ENCODE measurements at regions not wholly inside any gene's neighbourhood (a gene's known extent, or its start where the extent isn't known, plus 50 kb on each side); places are given as distances from the start of the nearest gene placed in this dataset.

DNA sequence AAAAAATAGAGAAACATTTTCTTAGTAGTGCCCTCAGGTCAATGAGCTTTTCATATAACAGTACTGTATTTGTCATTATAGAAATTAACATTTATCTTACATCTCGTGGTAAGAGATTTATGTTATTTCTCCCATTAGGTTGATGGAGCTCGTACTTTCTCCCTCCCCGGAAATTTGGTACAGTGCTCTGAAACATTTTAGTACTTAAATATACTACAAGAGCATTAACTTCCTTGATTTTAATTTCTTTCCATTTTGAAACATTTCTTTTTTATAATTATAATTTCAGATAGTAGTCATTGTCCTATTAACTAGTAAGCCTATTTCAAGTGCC, 205.4 kb downstream of the MBL2 start:
- TF ChIP-seq EZH2 (IDR thresholded peaks at IDR 0.05; ENCODE audit: borderline replicate concordance, insufficient read depth, low read length, poor library complexity, severe bottlenecking): no peak
- TF ChIP-seq SMC3 (conservative IDR thresholded peaks at IDR 0.05; ENCODE audit: poor library complexity): no peak
- no peak for TF ChIP-seq EP300 (conservative IDR thresholded peaks at IDR 0.05; ENCODE audit: poor library complexity, severe bottlenecking)
- TF ChIP-seq RAD21 (conservative IDR thresholded peaks at IDR 0.05): no peak
- TF ChIP-seq TAF1 (IDR thresholded peaks at IDR 0.05; ENCODE audit: low read depth): no peak
- TF ChIP-seq, protein P1, sequence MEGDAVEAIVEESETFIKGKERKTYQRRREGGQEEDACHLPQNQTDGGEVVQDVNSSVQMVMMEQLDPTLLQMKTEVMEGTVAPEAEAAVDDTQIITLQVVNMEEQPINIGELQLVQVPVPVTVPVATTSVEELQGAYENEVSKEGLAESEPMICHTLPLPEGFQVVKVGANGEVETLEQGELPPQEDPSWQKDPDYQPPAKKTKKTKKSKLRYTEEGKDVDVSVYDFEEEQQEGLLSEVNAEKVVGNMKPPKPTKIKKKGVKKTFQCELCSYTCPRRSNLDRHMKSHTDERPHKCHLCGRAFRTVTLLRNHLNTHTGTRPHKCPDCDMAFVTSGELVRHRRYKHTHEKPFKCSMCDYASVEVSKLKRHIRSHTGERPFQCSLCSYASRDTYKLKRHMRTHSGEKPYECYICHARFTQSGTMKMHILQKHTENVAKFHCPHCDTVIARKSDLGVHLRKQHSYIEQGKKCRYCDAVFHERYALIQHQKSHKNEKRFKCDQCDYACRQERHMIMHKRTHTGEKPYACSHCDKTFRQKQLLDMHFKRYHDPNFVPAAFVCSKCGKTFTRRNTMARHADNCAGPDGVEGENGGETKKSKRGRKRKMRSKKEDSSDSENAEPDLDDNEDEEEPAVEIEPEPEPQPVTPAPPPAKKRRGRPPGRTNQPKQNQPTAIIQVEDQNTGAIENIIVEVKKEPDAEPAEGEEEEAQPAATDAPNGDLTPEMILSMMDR (IDR thresholded peaks at IDR 0.05; ENCODE audit: poor library complexity, severe bottlenecking): no peak
- no peak for TF ChIP-seq POLR2AphosphoS5 (IDR thresholded peaks at IDR 0.05)
- TF ChIP-seq MXI1 (conservative IDR thresholded peaks at IDR 0.05; ENCODE audit: poor library complexity, severe bottlenecking): no peak
- Histone ChIP-seq H2AFZ (ENCODE audit: low read depth, low read length) (no peak overlapping the region), H3K79me2 (replicated peaks; ENCODE audit: insufficient read depth, low read length) (no peaks in the 10 kb centered on the region), H3F3A (ENCODE audit: insufficient read depth, low read length, poor library complexity, severe bottlenecking) (no peaks in the 10 kb centered on the region), H4K20me1 (ENCODE audit: insufficient read depth) (no peaks in the 10 kb centered on the region), H3K36me3 (ENCODE audit: insufficient read depth, low read length) (no peaks in the 10 kb centered on the region), H3K27me3 (ENCODE audit: insufficient read depth, low read depth, low read length) (no peaks in the 10 kb centered on the region), H3K4me2 (ENCODE audit: low read length) (no peak overlapping the region), H3K9ac (ENCODE audit: low read length) (no peak overlapping the region), H3K9me2 (ENCODE audit: insufficient read depth, low read length) (no peaks in the 10 kb centered on the region), H3K4me3 (ENCODE audit: low read length) (no peak overlapping the region), H3K9me3 (ENCODE audit: low read length) (no peaks in the 10 kb centered on the region), H3K27ac (ENCODE audit: low read length) (no peak overlapping the region)

DNA sequence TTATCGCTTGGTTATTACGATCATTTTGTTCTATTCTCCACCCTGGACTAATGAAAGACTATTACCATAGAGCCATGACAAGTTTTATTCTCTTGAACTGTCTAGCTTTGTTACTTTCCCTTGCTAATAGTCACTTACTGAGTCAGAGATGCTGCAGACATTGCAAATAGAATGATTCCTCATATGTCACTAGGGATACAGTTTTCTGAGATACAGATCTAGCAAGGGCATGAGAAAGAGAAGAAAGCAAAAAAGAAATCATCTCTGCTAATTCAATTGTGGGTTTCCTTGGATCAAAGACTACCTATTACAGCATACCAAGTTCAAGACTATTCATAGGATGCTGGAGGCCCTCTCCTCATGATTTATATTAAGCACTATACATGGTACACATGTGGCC, 204.3 kb downstream of the MBL2 start:
- no peaks in the 10 kb centered on the region for H3K36me3 ChIP-seq (ENCODE audit: insufficient read depth, low read length)
- no peaks in the 10 kb centered on the region for H4K20me1 ChIP-seq (ENCODE audit: insufficient read depth)
- no peak for TF ChIP-seq TAF1 (IDR thresholded peaks at IDR 0.05; ENCODE audit: low read depth)
- TF ChIP-seq, protein P1 (IDR thresholded peaks at IDR 0.05; ENCODE audit: poor library complexity, severe bottlenecking): no peak
- TF ChIP-seq RAD21 (conservative IDR thresholded peaks at IDR 0.05): no peak
- TF ChIP-seq EP300 (conservative IDR thresholded peaks at IDR 0.05; ENCODE audit: poor library complexity, severe bottlenecking): no peak
- TF ChIP-seq EZH2 (IDR thresholded peaks at IDR 0.05; ENCODE audit: borderline replicate concordance, insufficient read depth, low read length, poor library complexity, severe bottlenecking): no peak
- no peak for TF ChIP-seq POLR2AphosphoS5 (IDR thresholded peaks at IDR 0.05)
- TF ChIP-seq, protein P2, sequence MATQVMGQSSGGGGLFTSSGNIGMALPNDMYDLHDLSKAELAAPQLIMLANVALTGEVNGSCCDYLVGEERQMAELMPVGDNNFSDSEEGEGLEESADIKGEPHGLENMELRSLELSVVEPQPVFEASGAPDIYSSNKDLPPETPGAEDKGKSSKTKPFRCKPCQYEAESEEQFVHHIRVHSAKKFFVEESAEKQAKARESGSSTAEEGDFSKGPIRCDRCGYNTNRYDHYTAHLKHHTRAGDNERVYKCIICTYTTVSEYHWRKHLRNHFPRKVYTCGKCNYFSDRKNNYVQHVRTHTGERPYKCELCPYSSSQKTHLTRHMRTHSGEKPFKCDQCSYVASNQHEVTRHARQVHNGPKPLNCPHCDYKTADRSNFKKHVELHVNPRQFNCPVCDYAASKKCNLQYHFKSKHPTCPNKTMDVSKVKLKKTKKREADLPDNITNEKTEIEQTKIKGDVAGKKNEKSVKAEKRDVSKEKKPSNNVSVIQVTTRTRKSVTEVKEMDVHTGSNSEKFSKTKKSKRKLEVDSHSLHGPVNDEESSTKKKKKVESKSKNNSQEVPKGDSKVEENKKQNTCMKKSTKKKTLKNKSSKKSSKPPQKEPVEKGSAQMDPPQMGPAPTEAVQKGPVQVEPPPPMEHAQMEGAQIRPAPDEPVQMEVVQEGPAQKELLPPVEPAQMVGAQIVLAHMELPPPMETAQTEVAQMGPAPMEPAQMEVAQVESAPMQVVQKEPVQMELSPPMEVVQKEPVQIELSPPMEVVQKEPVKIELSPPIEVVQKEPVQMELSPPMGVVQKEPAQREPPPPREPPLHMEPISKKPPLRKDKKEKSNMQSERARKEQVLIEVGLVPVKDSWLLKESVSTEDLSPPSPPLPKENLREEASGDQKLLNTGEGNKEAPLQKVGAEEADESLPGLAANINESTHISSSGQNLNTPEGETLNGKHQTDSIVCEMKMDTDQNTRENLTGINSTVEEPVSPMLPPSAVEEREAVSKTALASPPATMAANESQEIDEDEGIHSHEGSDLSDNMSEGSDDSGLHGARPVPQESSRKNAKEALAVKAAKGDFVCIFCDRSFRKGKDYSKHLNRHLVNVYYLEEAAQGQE (IDR thresholded peaks at IDR 0.05; ENCODE audit: borderline replicate concordance): no peak
- TF ChIP-seq SMC3 (conservative IDR thresholded peaks at IDR 0.05; ENCODE audit: poor library complexity): no peak
- no peak for TF ChIP-seq MXI1 (conservative IDR thresholded peaks at IDR 0.05; ENCODE audit: poor library complexity, severe bottlenecking)
- H3K27me3 ChIP-seq (ENCODE audit: insufficient read depth, low read depth, low read length): no peaks in the 10 kb centered on the region
- H3K9me2 ChIP-seq (ENCODE audit: insufficient read depth, low read length): no peaks in the 10 kb centered on the region
- H3K79me2 ChIP-seq (replicated peaks; ENCODE audit: insufficient read depth, low read length): no peaks in the 10 kb centered on the region
- no peak overlapping the region for H3K4me2 ChIP-seq (ENCODE audit: low read length)
- H2AFZ ChIP-seq (ENCODE audit: low read depth, low read length): no peak overlapping the region
- H3K9ac ChIP-seq (ENCODE audit: low read length): no peak overlapping the region
- H3K27ac ChIP-seq (ENCODE audit: low read length): no peak overlapping the region
- no peaks in the 10 kb centered on the region for H3F3A ChIP-seq (ENCODE audit: insufficient read depth, low read length, poor library complexity, severe bottlenecking)
- H3K4me3 ChIP-seq (ENCODE audit: low read length): no peak overlapping the region
- H3K9me3 ChIP-seq (ENCODE audit: low read length): no peaks in the 10 kb centered on the region

All from neural cell (in vitro differentiated cells).